SU-DHL-6 (cell line): ENCODE measurements at regions not wholly inside any gene's neighbourhood (a gene's known extent, or its start where the extent isn't known, plus 50 kb on each side); places are given as distances from the start of the nearest gene placed in this dataset.

ENCODE experiments used
- H2AFZ ChIP-seq: fragments of 200-600 bp; sonication (generic); 2 replicates; pipeline ENCODE4 v1.6.1; 2014; ENCODE audit warnings: low read depth, mild to moderate bottlenecking, moderate library complexity, mixed read lengths, antibody characterized with exemption, low read length; ENCODE audit not compliant: severe bottlenecking
- H3F3A ChIP-seq: fragments of 200-600 bp; shearing (Covaris generic); 2 replicates; pipeline ENCODE4 v1.6.0; 2016; ENCODE audit warnings: antibody characterized with exemption, mild to moderate bottlenecking; ENCODE audit not compliant: insufficient read depth
- H3K27ac ChIP-seq: fragments of 200-600 bp; sonication (generic); 2 replicates; pipeline ENCODE4 v1.5.1; 2016; ENCODE audit warnings: low read depth, mild to moderate bottlenecking, low read length, moderate library complexity, mixed read lengths
- H3K27me3 ChIP-seq: fragments of 200-600 bp; sonication (generic), shearing (Covaris generic); 2 replicates; pipeline ENCODE4 v1.6.0; 2014; ENCODE audit warnings: mild to moderate bottlenecking, low read length
- H3K36me3 ChIP-seq: fragments of 200-600 bp; sonication (generic); 2 replicates; pipeline ENCODE4 v1.6.1; 2014; ENCODE audit warnings: mild to moderate bottlenecking, low read length, mixed read lengths
- H3K4me2 ChIP-seq: fragments of 300-600, 200-600 bp; shearing (Covaris generic), sonication (generic); 2 replicates; pipeline ENCODE4 v1.6.0; 2014; ENCODE audit warnings: low read length, low read depth, mild to moderate bottlenecking; ENCODE audit not compliant: poor library complexity, severe bottlenecking
- H3K4me3 ChIP-seq: fragments of 200-600 bp; sonication (generic); 2 replicates; pipeline ENCODE4 v1.5.1; 2014; ENCODE audit warnings: antibody characterized with exemption, low read length, mild to moderate bottlenecking, mixed read lengths; ENCODE audit not compliant: insufficient read depth, poor library complexity, severe bottlenecking
- H3K79me2 ChIP-seq: fragments of 200-600 bp; sonication (generic); 2 replicates; pipeline ENCODE4 v1.6.1; 2014; ENCODE audit warnings: mild to moderate bottlenecking, low read length, moderate library complexity; ENCODE audit not compliant: insufficient read depth
- H3K9ac ChIP-seq: fragments of 200-600 bp; sonication (generic); 2 replicates; pipeline ENCODE4 v1.7.0; 2014; ENCODE audit warnings: mild to moderate bottlenecking, low read length
- H3K9me2 ChIP-seq: fragments of 200-600 bp; sonication (generic); replicated peaks from 2 replicates; pipeline ENCODE4 v1.6.1; 2014; ENCODE audit warnings: low read length; ENCODE audit not compliant: insufficient read depth
- H3K9me3 ChIP-seq: fragments of 200-600 bp; sonication (generic); 2 replicates; pipeline ENCODE4 v1.6.1; 2014; ENCODE audit warnings: low read length, mixed read lengths; ENCODE audit not compliant: insufficient read depth
- H4K20me1 ChIP-seq: fragments of 200-600 bp; sonication (generic); 2 replicates; pipeline ENCODE4 v1.6.1; 2014; ENCODE audit warnings: low read depth, mild to moderate bottlenecking, antibody characterized with exemption, low read length, moderate library complexity, mixed read lengths
- EZH2phosphoT487 ChIP-seq: fragments of 200-600 bp; sonication (generic), shearing (Covaris generic); conservative IDR thresholded peaks from 2 replicates; pipeline ENCODE4 v1.6.1; 2018; ENCODE audit warnings: mild to moderate bottlenecking, antibody characterized with exemption, low read length, moderate library complexity, mixed read lengths
- TF ChIP-seq, protein P1 (sequence below): fragments of 200-600 bp; sonication (generic); IDR thresholded peaks from one replicate; pipeline ENCODE4 v1.5.1; 2017; ENCODE audit warnings: antibody characterized with exemption, mild to moderate bottlenecking, low read length, moderate library complexity; ENCODE audit not compliant: insufficient read depth, poor library complexity, severe bottlenecking

DNA sequence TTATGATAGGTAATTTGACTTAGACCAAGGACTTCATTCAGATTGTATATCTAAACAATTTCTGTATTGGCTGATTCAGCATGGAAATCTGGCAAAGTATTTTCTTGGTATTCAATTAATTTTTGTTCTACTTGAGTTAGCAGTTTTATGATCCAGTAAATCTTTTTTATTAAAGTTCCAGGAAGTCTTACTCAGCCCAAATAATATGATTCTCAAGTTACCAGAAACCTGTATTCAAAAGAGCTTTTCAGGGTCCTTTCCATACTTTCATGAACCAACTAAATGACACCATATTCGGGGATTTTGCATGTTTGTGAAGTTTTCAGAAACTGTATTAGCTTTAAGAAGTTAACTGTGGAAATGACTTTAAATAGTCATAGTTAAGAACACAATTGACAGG lies 662.6 kb downstream of the LRFN5 start:
- H3K9ac ChIP-seq: no peak overlapping the region
- H3K27ac ChIP-seq: no peak overlapping the region
- TF ChIP-seq, protein P1, sequence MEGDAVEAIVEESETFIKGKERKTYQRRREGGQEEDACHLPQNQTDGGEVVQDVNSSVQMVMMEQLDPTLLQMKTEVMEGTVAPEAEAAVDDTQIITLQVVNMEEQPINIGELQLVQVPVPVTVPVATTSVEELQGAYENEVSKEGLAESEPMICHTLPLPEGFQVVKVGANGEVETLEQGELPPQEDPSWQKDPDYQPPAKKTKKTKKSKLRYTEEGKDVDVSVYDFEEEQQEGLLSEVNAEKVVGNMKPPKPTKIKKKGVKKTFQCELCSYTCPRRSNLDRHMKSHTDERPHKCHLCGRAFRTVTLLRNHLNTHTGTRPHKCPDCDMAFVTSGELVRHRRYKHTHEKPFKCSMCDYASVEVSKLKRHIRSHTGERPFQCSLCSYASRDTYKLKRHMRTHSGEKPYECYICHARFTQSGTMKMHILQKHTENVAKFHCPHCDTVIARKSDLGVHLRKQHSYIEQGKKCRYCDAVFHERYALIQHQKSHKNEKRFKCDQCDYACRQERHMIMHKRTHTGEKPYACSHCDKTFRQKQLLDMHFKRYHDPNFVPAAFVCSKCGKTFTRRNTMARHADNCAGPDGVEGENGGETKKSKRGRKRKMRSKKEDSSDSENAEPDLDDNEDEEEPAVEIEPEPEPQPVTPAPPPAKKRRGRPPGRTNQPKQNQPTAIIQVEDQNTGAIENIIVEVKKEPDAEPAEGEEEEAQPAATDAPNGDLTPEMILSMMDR: no peak
- no peak for TF ChIP-seq EZH2phosphoT487
- H3K9me3 ChIP-seq: peaks cover 6% of the 10 kb centered on the region
- no peaks in the 10 kb centered on the region for H3K9me2 ChIP-seq
- no peak overlapping the region for H3K4me2 ChIP-seq
- no peaks in the 10 kb centered on the region for H3F3A ChIP-seq
- no peak overlapping the region for H3K4me3 ChIP-seq
- H4K20me1 ChIP-seq: no peaks in the 10 kb centered on the region
- H3K36me3 ChIP-seq: no peaks in the 10 kb centered on the region
- no peaks in the 10 kb centered on the region for H3K27me3 ChIP-seq
- H3K79me2 ChIP-seq: no peaks in the 10 kb centered on the region
- no peak overlapping the region for H2AFZ ChIP-seq

GRCh38 chr14:42248131-42248530 lies 641.5 kb downstream of the LRFN5 start:
- Histone ChIP-seq H3K9me2 (no peaks in the 10 kb centered on the region), H3F3A (no peaks in the 10 kb centered on the region), H3K4me2 (no peak overlapping the region), H3K27me3 (no peaks in the 10 kb centered on the region), H3K79me2 (no peaks in the 10 kb centered on the region), H4K20me1 (no peaks in the 10 kb centered on the region), H3K9ac (no peak overlapping the region), H3K4me3 (no peak overlapping the region), H3K27ac (no peak overlapping the region), H3K9me3 (peaks cover 15% of the 10 kb centered on the region; the same call in 1 of the 2 replicates), H2AFZ (no peak overlapping the region), H3K36me3 (peaks cover 5% of the 10 kb centered on the region; the same call in 1 of the 2 replicates)
- no peak for TF ChIP-seq EZH2phosphoT487
- TF ChIP-seq, protein P1: no peak

GRCh38 chr14:42241101-42241500 lies 634.4 kb downstream of the LRFN5 start:
- Histone ChIP-seq H3K9me2 (no peaks in the 10 kb centered on the region), H3K4me2 (no peak overlapping the region), H3K9me3 (peaks cover 33% of the 10 kb centered on the region; the same call in 1 of the 2 replicates), H3K36me3 (peaks cover 5% of the 10 kb centered on the region; the same call in 1 of the 2 replicates), H3K9ac (no peak overlapping the region), H3K27me3 (no peaks in the 10 kb centered on the region), H3K4me3 (no peak overlapping the region), H2AFZ (no peak overlapping the region), H3K79me2 (no peaks in the 10 kb centered on the region), H3F3A (no peaks in the 10 kb centered on the region), H4K20me1 (no peaks in the 10 kb centered on the region), H3K27ac (no peak overlapping the region)
- no peak for TF ChIP-seq EZH2phosphoT487
- TF ChIP-seq, protein P1: no peak
